ENCODE measurements at regions not wholly inside any gene's neighbourhood (a gene's known extent, or its start where the extent isn't known, plus 50 kb on each side); places are given as distances from the start of the nearest gene placed in this dataset.

DNA sequence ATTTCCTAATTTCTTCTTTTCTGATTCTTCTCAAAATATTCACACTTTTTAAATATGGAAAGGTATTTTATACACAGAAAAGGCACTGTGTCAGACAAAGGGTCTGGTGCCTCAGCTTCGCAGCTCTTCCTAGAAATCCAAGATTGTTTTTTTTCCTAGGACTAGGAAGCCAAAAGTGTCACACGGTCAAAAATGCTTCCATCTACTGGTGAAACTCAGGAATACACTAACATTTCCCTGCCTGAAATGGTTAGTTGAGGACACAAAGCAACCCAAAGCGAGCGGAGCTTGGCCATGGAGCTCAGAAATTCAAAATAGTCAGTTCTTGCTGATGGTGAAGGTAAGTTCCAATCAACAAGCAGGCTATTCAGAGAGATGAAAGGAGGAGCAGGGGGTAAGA lies 426.5 kb upstream of the RASGRP1 start:
- H3K9me3 Mint-ChIP-seq (ENCODE audit: unreplicated experiment), result no peaks in the 10 kb centered on the region
- ChIA-PET CTCF (interaction anchor here (0.6 to 1.3 kb wide), 3 partner anchors 69 to 283 kb away, joined by 3 to 5 read pairs (median 3); no protein-coding TSS in a partner anchor), POLR2A (no interaction called here)
- no peaks in the 10 kb centered on the region for H3K4me1 ChIP-seq
- peaks cover 6% of the 10 kb centered on the region for H3K4me1 Mint-ChIP-seq (ENCODE audit: low read depth, unreplicated experiment)
- no peaks in the 10 kb centered on the region for H3K36me3 ChIP-seq (ENCODE audit: control insufficient read depth, insufficient read depth, low read length)
- H3K4me3 ChIP-seq (ENCODE audit: low read depth, low read length), result no peak overlapping the region
- H3K27ac Mint-ChIP-seq (ENCODE audit: unreplicated experiment), result no peak overlapping the region
- BruUV-seq (replicated peaks), result no TSS peak
- intact Hi-C loops (cut with micrococcal nuclease; ENCODE audit: unreplicated experiment), result loop anchor here (1.0 to 5.0 kb wide), 2 partner anchors 174 to 284 kb away; no protein-coding TSS in a partner anchor
- H3K27me3 ChIP-seq (replicated peaks; ENCODE audit: control insufficient read depth, insufficient read depth, low read length), result no peaks in the 10 kb centered on the region
- no peaks in the 10 kb centered on the region for H3K36me3 Mint-ChIP-seq (ENCODE audit: insufficient read depth, unreplicated experiment)
- TF ChIP-seq, protein P1, sequence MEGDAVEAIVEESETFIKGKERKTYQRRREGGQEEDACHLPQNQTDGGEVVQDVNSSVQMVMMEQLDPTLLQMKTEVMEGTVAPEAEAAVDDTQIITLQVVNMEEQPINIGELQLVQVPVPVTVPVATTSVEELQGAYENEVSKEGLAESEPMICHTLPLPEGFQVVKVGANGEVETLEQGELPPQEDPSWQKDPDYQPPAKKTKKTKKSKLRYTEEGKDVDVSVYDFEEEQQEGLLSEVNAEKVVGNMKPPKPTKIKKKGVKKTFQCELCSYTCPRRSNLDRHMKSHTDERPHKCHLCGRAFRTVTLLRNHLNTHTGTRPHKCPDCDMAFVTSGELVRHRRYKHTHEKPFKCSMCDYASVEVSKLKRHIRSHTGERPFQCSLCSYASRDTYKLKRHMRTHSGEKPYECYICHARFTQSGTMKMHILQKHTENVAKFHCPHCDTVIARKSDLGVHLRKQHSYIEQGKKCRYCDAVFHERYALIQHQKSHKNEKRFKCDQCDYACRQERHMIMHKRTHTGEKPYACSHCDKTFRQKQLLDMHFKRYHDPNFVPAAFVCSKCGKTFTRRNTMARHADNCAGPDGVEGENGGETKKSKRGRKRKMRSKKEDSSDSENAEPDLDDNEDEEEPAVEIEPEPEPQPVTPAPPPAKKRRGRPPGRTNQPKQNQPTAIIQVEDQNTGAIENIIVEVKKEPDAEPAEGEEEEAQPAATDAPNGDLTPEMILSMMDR (IDR thresholded peaks at IDR 0.05; ENCODE audit: insufficient read depth in 1 of 2, low read depth in 1 of 2, low read length in 1 of 2, severe bottlenecking in 1 of 2, unreplicated experiment in 1 of 2), result peak; percentile 16 to 40
- no peak overlapping the region for H3K4me3 Mint-ChIP-seq (ENCODE audit: unreplicated experiment)
- H3K27me3 Mint-ChIP-seq (ENCODE audit: insufficient read depth, unreplicated experiment), result no peaks in the 10 kb centered on the region
- peak in 1 of 2 experiments; percentile 29 for DNase-seq
- H3K9me3 ChIP-seq, result no peaks in the 10 kb centered on the region

DNA sequence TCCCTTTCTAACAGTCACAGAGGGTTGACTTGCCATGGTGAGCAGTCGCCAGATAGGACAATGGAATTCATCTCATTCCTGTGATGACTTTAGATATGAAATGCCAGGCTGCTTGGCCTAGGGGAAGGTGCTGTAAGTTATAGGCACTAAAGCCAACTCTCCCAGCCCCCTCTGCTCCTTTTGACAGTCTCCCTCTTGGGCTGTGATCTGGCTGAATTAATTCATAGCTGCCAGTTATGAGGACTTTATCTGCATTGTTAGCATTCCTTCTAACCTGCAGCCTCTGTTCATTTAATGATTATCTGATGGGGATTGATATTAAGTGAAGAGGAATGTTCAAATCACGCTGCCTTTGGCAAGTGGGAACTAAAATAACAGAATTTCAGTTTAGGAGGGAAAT lies 427.1 kb upstream of the RASGRP1 start:
- H3K27ac Mint-ChIP-seq (ENCODE audit: unreplicated experiment), result no peak overlapping the region
- H3K36me3 Mint-ChIP-seq (ENCODE audit: insufficient read depth, unreplicated experiment), result no peaks in the 10 kb centered on the region
- POLR2A ChIA-PET, result no interaction called here
- BruUV-seq (replicated peaks), result no TSS peak
- peaks cover 6% of the 10 kb centered on the region for H3K4me1 Mint-ChIP-seq (ENCODE audit: low read depth, unreplicated experiment)
- no peaks in the 10 kb centered on the region for H3K9me3 ChIP-seq
- no peaks in the 10 kb centered on the region for H3K36me3 ChIP-seq (ENCODE audit: control insufficient read depth, insufficient read depth, low read length)
- no peaks in the 10 kb centered on the region for H3K9me3 Mint-ChIP-seq (ENCODE audit: unreplicated experiment)
- no peaks in the 10 kb centered on the region for H3K27me3 Mint-ChIP-seq (ENCODE audit: insufficient read depth, unreplicated experiment)
- CTCF ChIA-PET, result interaction anchor here (1.2 kb wide), 1 partner anchor 284 kb away, joined by 5 read pairs; no protein-coding TSS in a partner anchor
- no peak overlapping the region for H3K4me3 Mint-ChIP-seq (ENCODE audit: unreplicated experiment)
- no peaks in the 10 kb centered on the region for H3K4me1 ChIP-seq
- intact Hi-C loops (cut with micrococcal nuclease; ENCODE audit: unreplicated experiment), result loop anchor here (1.0 to 5.0 kb wide), 2 partner anchors 174 to 284 kb away; no protein-coding TSS in a partner anchor
- no peak for DNase-seq
- TF ChIP-seq, protein P1 (IDR thresholded peaks at IDR 0.05; ENCODE audit: insufficient read depth in 1 of 2, low read depth in 1 of 2, low read length in 1 of 2, severe bottlenecking in 1 of 2, unreplicated experiment in 1 of 2), result no peak
- no peaks in the 10 kb centered on the region for H3K27me3 ChIP-seq (replicated peaks; ENCODE audit: control insufficient read depth, insufficient read depth, low read length)
- no peak overlapping the region for H3K4me3 ChIP-seq (ENCODE audit: low read depth, low read length)

DNA sequence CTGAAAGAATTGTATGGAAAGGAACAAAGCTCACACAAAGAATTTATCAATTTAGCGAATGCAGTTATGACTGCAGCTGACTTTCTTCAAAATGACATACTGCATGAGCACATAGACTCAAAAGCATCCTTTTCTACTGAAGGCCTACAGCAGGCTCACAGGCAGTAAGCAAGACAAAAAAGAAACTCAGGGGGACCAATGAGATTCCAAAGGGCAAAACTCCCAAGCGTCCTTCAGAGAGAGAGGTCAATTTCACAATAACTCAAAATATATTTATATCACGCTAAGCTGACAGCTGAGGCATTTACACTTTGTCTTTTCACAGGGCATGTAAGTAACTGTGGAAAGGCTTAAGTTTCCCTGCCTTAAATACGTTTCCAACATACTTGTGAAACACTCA lies 427.9 kb upstream of the RASGRP1 start:
- DNase-seq, result no peak
- TF ChIP-seq, protein P1 (IDR thresholded peaks at IDR 0.05; ENCODE audit: insufficient read depth in 1 of 2, low read depth in 1 of 2, low read length in 1 of 2, severe bottlenecking in 1 of 2, unreplicated experiment in 1 of 2), result no peak
- no peaks in the 10 kb centered on the region for H3K36me3 ChIP-seq (ENCODE audit: control insufficient read depth, insufficient read depth, low read length)
- peaks cover 6% of the 10 kb centered on the region for H3K4me1 Mint-ChIP-seq (ENCODE audit: low read depth, unreplicated experiment)
- ChIA-PET CTCF (no interaction called here), POLR2A (no interaction called here)
- H3K4me3 Mint-ChIP-seq (ENCODE audit: unreplicated experiment), result no peak overlapping the region
- H3K9me3 Mint-ChIP-seq (ENCODE audit: unreplicated experiment), result no peaks in the 10 kb centered on the region
- no peaks in the 10 kb centered on the region for H3K27me3 ChIP-seq (replicated peaks; ENCODE audit: control insufficient read depth, insufficient read depth, low read length)
- intact Hi-C loops (cut with micrococcal nuclease; ENCODE audit: unreplicated experiment), result loop anchor here (5.0 kb wide), 1 partner anchor 285 kb away; no protein-coding TSS in a partner anchor
- no peaks in the 10 kb centered on the region for H3K36me3 Mint-ChIP-seq (ENCODE audit: insufficient read depth, unreplicated experiment)
- no peaks in the 10 kb centered on the region for H3K27me3 Mint-ChIP-seq (ENCODE audit: insufficient read depth, unreplicated experiment)
- BruUV-seq (replicated peaks), result no TSS peak
- H3K9me3 ChIP-seq, result no peaks in the 10 kb centered on the region
- H3K4me1 ChIP-seq, result no peaks in the 10 kb centered on the region
- H3K27ac Mint-ChIP-seq (ENCODE audit: unreplicated experiment), result no peak overlapping the region
- H3K4me3 ChIP-seq (ENCODE audit: low read depth, low read length), result no peak overlapping the region

All from Caco-2 (cell line).